ENCODE measurements at regions not wholly inside any gene's neighbourhood (a gene's known extent, or its start where the extent isn't known, plus 50 kb on each side); places are given as distances from the start of the nearest gene placed in this dataset.
"Not testable (repeated sequence)": the region's sequence is repeated elsewhere in the genome, so short reads cannot be mapped to it uniquely, and the experiment has no call there.

GRCh38 chr14:53375599-53375998 lies 222.5 kb upstream of the DDHD1 start:
- Mint-ChIP-seq H3K36me3 (ENCODE audit: low read depth) (no peaks in the 10 kb centered on the region), H3K4me1 (ENCODE audit: low read depth) (peaks cover 3% of the 10 kb centered on the region), H3K27ac (no peak overlapping the region), H3K4me3 (no peak overlapping the region), H3K27me3 (no peaks in the 10 kb centered on the region), H3K9me3 (no peaks in the 10 kb centered on the region)

DNA sequence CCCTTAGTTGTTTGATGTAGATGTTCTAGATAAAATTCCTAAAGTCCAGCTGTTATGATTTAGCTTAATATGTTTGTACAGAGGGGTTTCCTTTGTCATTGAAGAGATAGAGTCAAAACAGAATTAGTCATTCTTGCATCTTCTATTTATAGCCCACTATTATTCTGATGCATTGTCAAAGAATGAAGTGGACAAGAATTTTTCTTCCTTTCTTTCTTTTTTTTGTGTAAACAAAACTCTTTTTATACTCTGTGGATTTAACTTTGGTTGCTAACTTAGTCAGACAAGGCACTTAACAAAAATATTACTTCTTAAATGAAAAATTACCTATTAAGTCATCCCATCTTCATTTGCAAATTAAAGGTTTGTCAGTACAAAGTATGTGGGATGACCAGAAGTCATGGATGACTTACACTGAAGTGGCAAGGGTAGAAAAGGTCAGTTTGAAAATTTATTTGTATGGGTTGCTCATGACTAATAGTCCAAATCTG lies 215.6 kb upstream of the DDHD1 start:
- Mint-ChIP-seq H3K4me1 (ENCODE audit: low read depth) (no peaks in the 10 kb centered on the region), H3K4me3 (no peak overlapping the region), H3K27ac (no peak overlapping the region), H3K36me3 (ENCODE audit: low read depth) (no peaks in the 10 kb centered on the region), H3K9me3 (no peaks in the 10 kb centered on the region), H3K27me3 (no peaks in the 10 kb centered on the region)

DNA sequence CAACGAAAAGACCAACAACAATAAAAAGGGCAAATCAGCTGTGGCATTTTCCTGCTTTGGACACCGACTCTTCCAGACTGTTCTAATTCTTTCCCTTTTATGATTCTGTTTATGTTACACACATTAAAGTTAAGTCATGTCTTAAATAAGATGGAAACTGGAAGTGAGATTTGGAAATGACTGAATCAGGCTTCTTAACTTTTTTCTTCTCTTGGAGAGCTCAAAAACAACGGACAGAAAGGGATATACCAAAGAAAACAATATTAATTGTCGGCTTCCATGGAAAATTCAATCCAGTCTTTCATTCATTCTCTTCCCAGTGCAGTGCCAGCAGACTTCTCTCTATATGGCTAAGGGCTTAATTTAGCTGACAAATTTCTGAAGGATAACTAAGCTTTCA lies 214.9 kb upstream of the DDHD1 start:
- Mint-ChIP-seq H3K36me3 (ENCODE audit: low read depth) (no peaks in the 10 kb centered on the region), H3K9me3 (peaks cover under 1% of the 10 kb centered on the region), H3K27ac (no peak overlapping the region), H3K4me3 (no peak overlapping the region), H3K27me3 (no peaks in the 10 kb centered on the region), H3K4me1 (ENCODE audit: low read depth) (no peaks in the 10 kb centered on the region)

DNA sequence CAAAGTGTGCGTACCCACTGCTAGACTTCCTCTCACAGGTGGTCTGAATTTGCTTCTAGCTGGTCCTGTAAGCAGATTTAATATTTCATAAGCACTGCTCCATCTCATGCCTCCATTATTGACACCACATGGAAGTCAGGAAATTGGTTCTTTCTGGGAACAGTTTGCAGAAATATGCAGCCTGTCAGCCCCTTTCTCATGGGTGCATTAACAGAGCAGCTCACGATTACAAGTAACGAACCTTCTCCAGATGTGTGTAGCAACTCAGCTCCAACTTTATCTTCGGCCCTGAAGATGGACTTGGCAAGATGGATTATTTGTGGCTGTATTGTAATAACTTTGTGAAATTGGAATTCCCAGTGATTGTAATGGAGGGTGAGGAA lies 214.5 kb upstream of the DDHD1 start:
- H3K4me1 Mint-ChIP-seq (ENCODE audit: low read depth): no peaks in the 10 kb centered on the region
- H3K4me3 Mint-ChIP-seq: no peak overlapping the region
- H3K27ac Mint-ChIP-seq: no peak overlapping the region
- peaks cover 4% of the 10 kb centered on the region for H3K9me3 Mint-ChIP-seq
- no peaks in the 10 kb centered on the region for H3K27me3 Mint-ChIP-seq
- no peaks in the 10 kb centered on the region for H3K36me3 Mint-ChIP-seq (ENCODE audit: low read depth)

GRCh38 chr14:53365486-53366130 lies 212.5 kb upstream of the DDHD1 start:
- peaks cover under 1% of the 10 kb centered on the region for H3K36me3 Mint-ChIP-seq (ENCODE audit: low read depth)
- no peaks in the 10 kb centered on the region for H3K27me3 Mint-ChIP-seq
- H3K9me3 Mint-ChIP-seq: peaks cover 4% of the 10 kb centered on the region
- H3K27ac Mint-ChIP-seq: no peak overlapping the region
- H3K4me1 Mint-ChIP-seq (ENCODE audit: low read depth): no peaks in the 10 kb centered on the region
- no peak overlapping the region for H3K4me3 Mint-ChIP-seq

GRCh38 chr14:53362916-53363315 lies 209.8 kb upstream of the DDHD1 start:
- H3K4me1 Mint-ChIP-seq (ENCODE audit: low read depth); H3K27ac Mint-ChIP-seq; H3K4me3 Mint-ChIP-seq; H3K27me3 Mint-ChIP-seq: not testable (repeated sequence)
- peaks cover 12% of the 10 kb centered on the region for H3K36me3 Mint-ChIP-seq (ENCODE audit: low read depth)
- H3K9me3 Mint-ChIP-seq: peaks cover 17% of the 10 kb centered on the region

GRCh38 chr14:53360829-53361228 lies 207.7 kb upstream of the DDHD1 start:
- Mint-ChIP-seq H3K27ac (no peak overlapping the region), H3K36me3 (ENCODE audit: low read depth) (peaks cover 12% of the 10 kb centered on the region), H3K27me3 (no peaks in the 10 kb centered on the region), H3K4me3 (no peak overlapping the region), H3K4me1 (ENCODE audit: low read depth) (no peaks in the 10 kb centered on the region), H3K9me3 (peaks cover 17% of the 10 kb centered on the region)

- Mint-ChIP-seq H3K9me3 (peaks cover 17% of the 10 kb centered on the region), H3K27me3 (no peaks in the 10 kb centered on the region), H3K27ac (no peak overlapping the region), H3K36me3 (ENCODE audit: low read depth) (peaks cover 12% of the 10 kb centered on the region), H3K4me3 (no peak overlapping the region), H3K4me1 (ENCODE audit: low read depth) (no peaks in the 10 kb centered on the region)
Observed at GRCh38 chr14:53358166-53358565, 205.0 kb upstream of the DDHD1 start.

DNA sequence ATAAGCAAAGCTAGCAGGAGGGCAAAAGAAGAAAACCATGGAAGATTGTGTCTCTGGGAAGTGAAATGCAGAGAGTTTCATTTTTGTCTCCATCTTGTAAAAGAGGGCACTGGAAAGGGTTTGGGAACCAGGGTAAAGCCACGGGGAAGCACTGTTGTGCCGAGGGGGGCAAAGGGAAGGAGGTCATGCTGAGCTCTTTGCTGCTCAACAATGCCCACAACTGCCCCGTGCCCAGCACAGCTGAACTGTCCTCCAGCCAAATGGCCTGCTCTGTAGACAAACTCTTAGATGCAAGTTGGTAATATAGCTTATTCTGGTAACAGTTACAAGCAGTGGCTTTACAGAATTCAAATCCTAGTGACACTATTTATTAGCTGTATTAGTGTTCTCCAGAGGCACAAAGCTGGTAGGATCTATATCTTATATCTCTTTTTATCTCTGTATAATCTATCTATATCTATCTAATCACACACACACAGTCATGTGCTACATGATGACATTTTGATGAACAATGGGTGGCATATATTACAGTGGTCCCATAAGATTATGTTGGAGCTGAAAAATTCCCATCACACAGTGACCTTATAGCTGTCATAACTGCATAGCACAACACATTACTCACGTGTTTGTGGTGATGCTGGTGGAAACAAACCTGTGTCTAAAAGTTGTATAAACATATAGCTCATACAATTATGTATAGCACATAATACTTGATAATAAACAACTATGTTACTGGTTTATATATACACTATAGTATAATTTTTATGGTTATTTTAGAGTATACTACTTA lies 203.4 kb upstream of the DDHD1 start:
- Mint-ChIP-seq H3K4me3 (no peak overlapping the region), H3K27ac (no peak overlapping the region)

GRCh38 chr14:53355581-53356112 lies 202.5 kb upstream of the DDHD1 start:
- Mint-ChIP-seq H3K27me3 (no peaks in the 10 kb centered on the region), H3K4me3 (no peak overlapping the region), H3K27ac (no peak overlapping the region), H3K36me3 (ENCODE audit: low read depth) (peaks cover 12% of the 10 kb centered on the region), H3K4me1 (ENCODE audit: low read depth) (no peaks in the 10 kb centered on the region), H3K9me3 (peaks cover 12% of the 10 kb centered on the region)

More for the DNA sequence above, 203.4 kb upstream of the DDHD1 start:
- Mint-ChIP-seq H3K4me1 (ENCODE audit: low read depth) (no peaks in the 10 kb centered on the region), H3K9me3 (peaks cover 12% of the 10 kb centered on the region), H3K27me3 (no peaks in the 10 kb centered on the region), H3K36me3 (ENCODE audit: low read depth) (peaks cover 12% of the 10 kb centered on the region)

DNA sequence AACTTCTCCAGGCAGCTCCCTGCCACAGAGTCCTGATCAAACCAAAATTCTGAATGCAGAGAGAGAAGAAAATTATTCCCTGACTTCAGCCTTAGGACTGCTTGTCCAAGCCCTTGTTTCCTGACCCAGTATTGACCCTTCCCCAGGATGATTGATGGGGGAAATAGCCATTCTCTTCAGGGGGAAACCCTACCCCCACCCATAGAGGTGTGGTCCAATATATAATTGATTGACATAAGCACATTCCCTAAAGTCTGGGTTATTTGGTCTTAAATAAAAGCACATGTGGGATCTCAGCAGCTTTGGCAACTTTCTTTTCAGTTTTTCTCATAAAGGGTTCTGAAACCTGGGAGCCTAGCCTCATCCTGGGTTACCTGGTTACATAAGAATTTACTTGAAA lies 201.2 kb upstream of the DDHD1 start:
- no peaks in the 10 kb centered on the region for H3K4me1 Mint-ChIP-seq (ENCODE audit: low read depth)

DNA sequence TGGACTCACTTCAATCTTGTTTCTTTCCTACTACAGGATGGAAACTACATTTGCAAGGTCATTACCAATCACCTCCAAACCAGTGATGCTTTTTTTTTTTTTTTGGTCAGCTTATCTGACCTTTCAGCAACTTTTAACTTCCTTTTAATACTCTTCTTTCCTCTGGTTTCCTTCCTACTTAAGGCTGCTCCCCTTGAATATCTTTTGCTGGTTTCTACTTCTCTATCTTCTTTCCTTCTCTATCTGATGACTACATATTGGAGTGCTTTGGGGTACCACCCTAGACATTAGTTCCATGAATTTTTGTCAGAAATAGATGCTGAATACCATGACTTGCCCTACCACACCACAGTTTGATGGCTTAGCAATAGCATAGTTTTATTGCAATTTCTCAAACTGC lies 197.7 kb upstream of the DDHD1 start:
- Mint-ChIP-seq H3K27ac (no peak overlapping the region), H3K27me3 (no peaks in the 10 kb centered on the region), H3K9me3 (no peaks in the 10 kb centered on the region), H3K4me1 (ENCODE audit: low read depth) (no peaks in the 10 kb centered on the region), H3K36me3 (ENCODE audit: low read depth) (no peaks in the 10 kb centered on the region), H3K4me3 (no peak overlapping the region)

More for the DNA sequence above, 201.2 kb upstream of the DDHD1 start:
- peaks cover 2% of the 10 kb centered on the region for H3K36me3 Mint-ChIP-seq (ENCODE audit: low read depth)
- peaks cover 3% of the 10 kb centered on the region for H3K9me3 Mint-ChIP-seq
- no peak overlapping the region for H3K4me3 Mint-ChIP-seq
- H3K27ac Mint-ChIP-seq: no peak overlapping the region
- no peaks in the 10 kb centered on the region for H3K27me3 Mint-ChIP-seq

DNA sequence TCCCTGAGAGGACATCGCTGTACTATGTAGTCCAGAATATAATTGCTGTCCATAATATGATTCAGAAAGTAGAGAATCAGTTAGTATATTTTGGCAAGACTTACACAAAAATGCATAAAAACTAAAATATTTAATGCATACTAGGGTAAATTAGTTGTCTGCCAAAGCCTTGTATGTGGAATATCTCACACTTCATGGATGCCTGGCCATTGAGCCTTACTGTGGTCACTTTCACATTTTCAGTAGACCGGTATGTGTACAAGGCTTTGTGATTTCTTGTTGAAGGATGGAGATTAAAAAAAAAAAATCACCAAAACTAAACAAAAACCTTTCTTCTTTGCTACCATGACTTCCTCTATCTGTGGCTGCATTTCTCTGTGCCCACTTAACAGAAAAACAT lies 197.3 kb upstream of the DDHD1 start:
- Mint-ChIP-seq H3K27ac (no peak overlapping the region), H3K4me3 (no peak overlapping the region), H3K36me3 (ENCODE audit: low read depth) (no peaks in the 10 kb centered on the region), H3K4me1 (ENCODE audit: low read depth) (no peaks in the 10 kb centered on the region), H3K27me3 (no peaks in the 10 kb centered on the region), H3K9me3 (no peaks in the 10 kb centered on the region)

DNA sequence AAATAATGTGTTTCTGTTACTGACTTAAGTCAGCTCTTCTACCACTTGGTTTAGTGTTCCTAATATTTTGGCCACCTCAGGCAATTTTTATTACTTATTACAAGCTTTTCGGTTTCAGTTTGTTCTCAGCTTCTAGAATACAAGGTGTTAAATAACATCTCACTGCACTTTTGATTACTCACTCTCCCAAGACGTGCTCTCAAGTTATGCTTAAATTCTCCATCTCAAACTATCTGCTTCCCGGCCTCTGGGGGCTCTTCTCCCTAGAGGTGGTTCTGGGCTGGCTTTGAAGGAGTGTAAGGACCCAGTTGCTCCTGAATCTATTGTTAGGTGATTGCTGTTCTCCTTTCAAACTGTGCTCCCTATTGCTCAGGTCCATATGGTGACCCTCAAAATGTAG lies 193.9 kb upstream of the DDHD1 start:
- Mint-ChIP-seq H3K27ac (no peak overlapping the region), H3K36me3 (ENCODE audit: low read depth) (no peaks in the 10 kb centered on the region), H3K4me1 (ENCODE audit: low read depth) (no peaks in the 10 kb centered on the region), H3K9me3 (no peaks in the 10 kb centered on the region), H3K27me3 (no peaks in the 10 kb centered on the region), H3K4me3 (no peak overlapping the region)

GRCh38 chr14:53341324-53341723 lies 188.2 kb upstream of the DDHD1 start:
- H3K27ac Mint-ChIP-seq: no peak overlapping the region
- H3K36me3 Mint-ChIP-seq (ENCODE audit: low read depth): no peaks in the 10 kb centered on the region
- H3K4me1 Mint-ChIP-seq (ENCODE audit: low read depth): no peaks in the 10 kb centered on the region
- no peaks in the 10 kb centered on the region for H3K27me3 Mint-ChIP-seq
- no peak overlapping the region for H3K4me3 Mint-ChIP-seq
- no peaks in the 10 kb centered on the region for H3K9me3 Mint-ChIP-seq

Measured in stimulated activated naive CD8-positive, alpha-beta T cell treated with anti-CD3 and anti-CD28 coated beads, Interleukin-15, Interleukin-2, amounts not matched to agents 100 ng/mL and 50 ng/mL, for 24 hours (primary cell).